ENCODE measurements at regions not wholly inside any gene's neighbourhood (a gene's known extent, or its start where the extent isn't known, plus 50 kb on each side); places are given as distances from the start of the nearest gene placed in this dataset.

DNA sequence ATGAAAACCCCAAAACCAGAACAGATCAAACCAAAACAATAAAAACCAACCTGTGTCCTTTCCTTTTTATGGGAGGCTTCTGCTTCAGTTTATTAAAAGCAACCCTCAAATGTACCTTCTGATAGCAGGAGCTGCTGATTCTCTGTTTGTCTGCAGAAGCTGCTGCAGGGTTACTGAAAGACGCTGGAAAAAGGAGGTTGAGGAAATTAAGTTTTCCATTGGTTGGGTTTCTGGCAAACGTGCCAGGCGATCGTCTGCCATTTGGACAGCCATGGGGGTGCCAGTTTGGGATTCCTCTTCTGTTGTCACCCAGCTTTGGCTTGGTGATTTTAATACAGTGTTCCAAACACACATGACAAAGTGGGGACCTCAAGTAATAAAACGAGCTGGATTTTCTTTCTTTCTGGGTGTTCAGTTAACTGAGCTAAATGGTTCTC is 185.4 kb upstream of the ZFHX3 start:
- no peak for DNase-seq

- no peak for DNase-seq
These were observed 184.8 kb upstream of the ZFHX3 start for GRCh38 chr16:73232555-73233328.

DNA sequence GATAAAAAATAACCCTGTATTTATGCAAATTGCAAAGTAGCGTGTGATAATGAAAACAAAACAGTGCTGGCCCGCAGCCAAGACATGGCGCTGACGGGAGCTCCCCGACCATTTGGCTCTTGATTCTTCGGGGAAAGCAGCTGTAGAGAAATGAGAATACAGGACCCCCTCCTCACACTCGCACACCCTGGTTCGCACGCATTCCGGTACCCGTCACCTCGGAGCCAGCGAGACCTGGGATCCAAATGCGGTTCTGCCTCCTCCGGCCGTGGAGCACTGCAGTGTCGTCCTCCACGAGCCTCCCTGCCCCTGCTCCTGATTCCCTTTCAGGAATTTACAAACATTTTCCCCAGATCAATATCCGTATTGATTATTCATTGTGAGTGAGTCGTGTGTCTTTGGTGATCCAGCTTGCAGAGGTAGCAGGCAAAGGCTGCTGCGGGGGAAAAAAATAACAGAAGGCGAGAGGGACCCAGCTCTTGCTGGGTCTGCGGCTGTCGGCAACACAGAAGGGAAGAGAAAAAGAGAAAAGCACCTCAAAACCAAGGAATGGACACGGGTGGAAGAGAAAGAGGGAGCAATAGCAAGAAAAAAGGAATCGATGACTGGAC is 184.1 kb upstream of the ZFHX3 start:
- no peak for DNase-seq

- DNase-seq, result no peak
These were observed 183.5 kb upstream of the ZFHX3 start for GRCh38 chr16:73231379-73231778.

DNA sequence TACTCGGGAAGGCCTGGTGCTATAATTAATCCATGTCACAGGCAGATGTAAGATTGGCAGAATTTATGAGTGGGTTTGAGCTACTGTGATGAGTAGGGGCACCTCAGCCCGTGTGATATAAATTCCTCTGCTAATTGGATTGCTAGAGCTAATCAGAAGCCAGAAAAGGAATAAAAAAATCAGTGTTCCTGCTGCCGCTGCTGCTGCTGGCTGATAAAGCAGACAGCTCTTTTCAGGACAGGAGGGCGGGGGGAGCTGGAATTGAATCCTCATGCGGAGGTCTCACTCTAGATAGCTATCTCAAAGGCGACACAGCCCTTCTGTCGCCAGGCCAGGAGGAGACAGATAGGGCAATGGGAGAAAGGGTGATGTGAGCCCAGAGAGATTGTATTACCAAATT is 182.7 kb upstream of the ZFHX3 start:
- DNase-seq, result no peak

GRCh38 chr16:73228649-73229048 is 180.7 kb upstream of the ZFHX3 start:
- no peak for DNase-seq

- no peak for DNase-seq
These were observed 178.7 kb upstream of the ZFHX3 start for GRCh38 chr16:73226675-73227074.

- DNase-seq, result no peak
These were observed 178.1 kb upstream of the ZFHX3 start for GRCh38 chr16:73225983-73226382.

DNA sequence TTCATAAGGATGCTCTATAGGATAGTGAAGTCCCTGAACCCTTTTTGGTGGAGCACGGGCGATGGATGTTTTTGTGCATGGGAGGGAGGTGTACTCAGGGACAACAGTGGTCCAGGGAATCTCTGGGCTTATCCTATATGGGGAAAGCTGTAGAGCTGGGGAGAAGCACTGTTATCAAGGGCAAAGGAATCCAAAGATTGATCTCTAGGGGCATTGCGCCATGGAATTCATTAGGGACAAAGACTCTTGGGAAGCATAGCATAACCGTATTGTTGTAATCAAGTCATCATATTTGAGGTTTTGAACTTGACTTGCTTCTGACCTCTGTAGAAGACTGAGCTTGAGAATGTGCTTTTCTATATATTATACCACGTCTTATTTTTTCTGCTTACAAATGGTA is 172.9 kb upstream of the ZFHX3 start:
- DNase-seq, result no peak

DNA sequence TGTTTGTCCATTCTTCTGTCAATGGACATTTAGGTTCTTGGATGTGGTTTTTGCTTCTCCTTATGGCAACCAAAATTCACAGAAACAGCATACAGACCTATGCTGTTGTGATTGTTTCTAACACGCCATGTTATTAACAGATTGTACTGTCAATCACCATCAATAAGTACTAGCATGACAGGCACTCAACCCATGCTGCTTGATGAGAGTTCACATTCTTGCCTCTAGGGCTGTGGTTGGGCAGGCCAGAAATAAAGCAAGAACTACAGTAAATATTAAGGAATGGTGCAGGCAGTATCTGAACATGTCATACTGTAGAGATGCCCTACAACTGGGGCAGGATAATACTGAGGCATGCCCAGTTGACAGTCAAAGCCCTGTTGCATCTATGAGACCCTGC is 171.2 kb upstream of the ZFHX3 start:
- DNase-seq, result no peak

GRCh38 chr16:73217654-73218053 is 169.7 kb upstream of the ZFHX3 start:
- DNase-seq, result no peak

- DNase-seq, result no peak
These were observed 169.0 kb upstream of the ZFHX3 start for GRCh38 chr16:73216932-73217331.

DNA sequence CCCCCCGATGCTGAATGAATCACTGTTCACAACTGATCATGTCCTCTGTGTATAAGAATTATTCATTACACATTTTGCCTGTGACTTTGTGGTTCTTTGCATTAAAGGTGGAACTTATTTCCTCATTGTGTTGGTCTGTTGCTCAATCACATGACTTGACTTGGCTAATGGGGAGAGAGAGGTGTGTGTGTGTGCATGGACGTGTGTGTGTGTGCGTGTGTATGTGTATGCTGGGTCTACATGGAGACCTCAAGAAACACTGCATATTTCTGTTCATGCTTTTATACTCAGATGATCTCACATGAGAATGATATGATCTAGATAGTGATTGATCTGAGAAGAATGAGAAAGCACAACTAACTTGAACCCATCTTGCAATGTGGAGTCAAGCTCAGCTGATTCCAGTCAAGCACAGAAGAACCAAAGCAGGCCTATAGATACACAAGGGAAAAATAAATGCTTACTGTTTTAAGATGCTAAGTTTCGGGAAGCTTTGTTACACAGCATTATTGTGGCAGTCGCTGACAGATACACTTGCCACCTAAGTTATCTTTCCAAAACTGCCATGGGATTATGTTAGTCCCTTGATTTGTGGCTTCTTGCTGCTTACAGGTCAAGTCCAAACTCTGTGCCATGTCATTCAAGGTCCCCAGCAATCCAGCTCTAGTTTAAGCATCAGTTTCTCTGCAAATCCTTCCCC is 167.9 kb upstream of the ZFHX3 start:
- DNase-seq, result no peak

DNA sequence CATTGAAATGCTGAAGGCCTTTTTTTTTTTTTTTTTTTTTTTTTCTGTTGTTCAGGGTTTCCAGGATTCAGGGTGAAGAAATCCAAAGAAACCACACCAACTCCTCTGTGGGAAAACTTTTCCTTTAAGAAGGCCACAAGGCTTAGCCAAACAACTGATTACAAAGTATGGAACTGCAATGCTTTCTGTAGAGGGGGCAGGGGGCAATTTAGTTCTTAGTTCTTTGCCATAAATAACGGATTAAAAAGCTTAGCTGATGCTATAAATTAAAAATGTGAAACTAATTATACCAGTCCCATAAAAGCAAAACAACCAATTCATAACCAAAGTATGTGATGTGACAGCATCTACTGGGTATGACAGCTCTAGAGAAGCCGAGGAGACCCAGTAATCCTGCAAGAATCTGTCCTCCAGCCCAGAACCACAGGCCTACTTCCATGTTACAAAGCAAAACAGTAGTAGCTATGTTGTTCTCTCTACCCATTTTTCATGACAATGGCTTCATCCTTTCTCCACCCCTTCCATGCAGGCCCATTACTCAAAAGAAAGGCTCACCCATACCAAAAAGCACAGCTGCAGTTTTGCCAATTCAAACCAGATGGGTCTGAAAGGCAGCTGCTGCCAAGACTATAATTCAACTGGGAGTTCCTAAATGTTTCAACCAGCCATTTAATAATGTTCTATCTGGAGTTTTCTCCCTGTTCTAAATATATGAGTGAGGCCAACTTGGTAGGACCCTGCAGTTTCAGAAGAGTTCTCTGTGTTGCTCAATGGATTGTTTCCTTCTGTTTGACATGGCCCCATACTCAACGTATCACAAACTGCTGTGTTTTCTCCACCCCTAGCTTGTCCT is 167.1 kb upstream of the ZFHX3 start:
- no peak for DNase-seq

GRCh38 chr16:73213732-73214455 is 166.0 kb upstream of the ZFHX3 start:
- DNase-seq, result no peak

DNA sequence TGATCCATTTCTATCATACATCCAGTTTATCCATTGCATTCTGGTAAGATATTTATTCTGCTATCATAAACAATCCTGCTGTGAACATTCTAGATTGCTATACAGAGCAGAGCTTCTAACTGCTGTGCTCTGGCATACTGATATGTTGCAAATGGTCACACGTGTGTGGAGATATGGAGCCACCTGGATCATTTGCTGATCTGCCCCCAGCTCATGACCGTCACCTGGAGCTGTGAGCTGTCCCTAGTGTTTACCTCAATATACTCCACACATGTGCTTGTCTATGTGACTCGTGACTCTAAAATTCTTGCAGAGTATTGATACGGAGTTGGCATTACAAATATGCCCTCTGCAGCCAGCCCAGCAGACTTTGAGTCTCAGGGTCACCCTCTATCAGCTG is 164.5 kb upstream of the ZFHX3 start:
- DNase-seq, result no peak

GRCh38 chr16:73210686-73211085 is 162.8 kb upstream of the ZFHX3 start:
- no peak for DNase-seq

DNA sequence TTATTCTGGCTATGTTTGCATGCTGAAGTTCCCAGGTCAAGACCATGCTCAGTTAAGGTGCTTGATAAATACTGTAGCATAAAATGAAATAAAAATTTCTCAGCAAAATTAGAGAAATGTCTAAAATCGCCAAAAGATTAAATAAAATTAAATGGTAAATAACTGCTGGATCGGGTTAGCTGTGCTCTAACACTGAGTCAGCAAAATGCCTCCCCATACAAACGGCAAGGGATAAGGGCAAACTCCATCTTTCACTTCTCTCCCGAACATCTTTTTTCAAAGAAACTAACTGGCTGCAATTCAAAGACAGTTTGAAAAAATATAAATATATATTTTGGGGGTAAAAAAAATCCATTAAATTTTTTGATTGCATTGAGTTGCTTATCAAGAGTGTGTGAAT is 162.2 kb upstream of the ZFHX3 start:
- DNase-seq, result no peak

DNA sequence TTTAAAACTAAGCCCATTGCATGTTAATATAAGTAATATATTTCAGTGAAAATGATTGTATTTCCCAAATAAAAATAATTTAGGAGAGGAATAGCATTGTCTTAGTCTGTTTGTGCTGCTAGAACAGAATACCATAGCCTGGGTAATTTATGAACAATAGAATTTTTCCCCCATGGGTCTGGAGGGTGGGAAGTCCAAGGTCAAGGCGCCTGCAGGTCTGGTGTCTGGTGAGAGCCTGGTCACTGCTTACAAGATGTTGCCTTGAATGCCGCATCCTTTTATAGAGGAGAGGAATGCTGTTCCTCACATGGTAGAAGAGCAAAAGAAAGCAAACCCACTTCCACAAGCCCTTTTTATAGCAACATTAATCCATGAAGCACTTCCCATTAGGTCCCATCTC is 161.3 kb upstream of the ZFHX3 start:
- DNase-seq, result no peak

DNA sequence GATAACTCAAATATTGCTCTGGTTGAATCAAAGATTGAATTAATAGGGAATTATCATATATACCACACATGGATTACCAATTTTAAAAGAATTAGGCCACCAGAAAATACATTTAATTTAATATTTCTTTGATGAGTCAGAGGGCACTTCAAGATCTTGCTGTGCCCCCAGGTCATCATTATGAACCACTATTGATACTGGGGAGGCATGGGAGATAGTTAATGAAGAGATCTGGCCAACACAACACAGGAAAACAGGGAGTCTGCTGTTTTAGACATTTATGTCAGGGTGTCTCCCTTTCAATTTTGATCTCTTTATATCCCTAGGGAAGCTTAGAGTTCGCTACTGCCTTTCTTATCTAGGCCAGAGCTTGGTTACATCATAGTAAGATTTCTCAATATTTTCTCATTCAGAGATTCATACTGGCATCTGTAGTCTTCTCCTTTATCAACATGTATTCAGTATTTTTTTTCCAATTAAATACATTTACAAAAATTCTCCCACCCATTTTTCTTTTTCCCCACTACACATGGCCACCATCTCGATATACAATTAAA is 158.3 kb upstream of the ZFHX3 start:
- no peak for DNase-seq

DNA sequence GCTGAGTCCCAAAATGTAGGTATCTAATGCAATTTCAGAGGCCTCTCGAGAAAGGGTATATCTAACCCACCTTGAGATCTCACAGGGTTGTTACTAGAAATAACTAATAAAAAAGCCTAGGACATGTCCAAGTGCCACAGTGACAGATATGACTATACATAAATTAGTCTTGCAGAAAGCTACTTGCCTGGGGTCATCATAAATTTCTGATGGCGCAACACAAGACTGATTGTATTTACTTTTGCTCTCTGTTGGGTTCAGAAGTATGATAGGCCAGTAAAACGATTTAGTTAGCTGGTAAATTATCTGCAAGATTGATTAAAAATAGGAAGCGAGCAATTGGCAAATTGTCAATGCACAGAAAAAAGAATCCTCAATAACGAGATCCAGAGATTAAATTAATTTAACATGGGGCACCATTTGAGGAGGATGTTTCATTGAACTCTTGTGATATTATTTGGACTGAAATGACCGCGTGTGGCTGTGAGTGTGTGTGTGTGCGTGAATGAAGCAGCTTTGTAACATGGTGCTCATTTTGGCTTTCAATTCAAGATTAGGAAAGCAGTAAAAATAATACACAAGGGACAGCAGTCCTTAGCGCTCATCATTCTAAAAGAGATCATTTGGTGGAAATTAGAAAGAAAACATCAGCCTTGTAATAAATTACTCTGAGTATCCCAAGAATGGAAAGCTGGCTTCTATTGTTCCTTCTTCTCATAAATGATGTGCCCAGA is 157.4 kb upstream of the ZFHX3 start:
- no peak for DNase-seq

Measured in stimulated activated naive CD4-positive, alpha-beta T cell treated with Interleukin-2 at 50 U/mL for 16 hours (primary cell).